ENCODE measurements at regions not wholly inside any gene's neighbourhood (a gene's known extent, or its start where the extent isn't known, plus 50 kb on each side); places are given as distances from the start of the nearest gene placed in this dataset.

- no peak for TF ChIP-seq CTCF (IDR thresholded peaks at IDR 0.05)
- TF ChIP-seq EP300 (IDR thresholded peaks at IDR 0.05) = no peak
Measured at GRCh38 chr11:92046103-92046502, 178.5 kb upstream of the FAT3 start.
